ENCODE measurements at regions not wholly inside any gene's neighbourhood (a gene's known extent, or its start where the extent isn't known, plus 50 kb on each side); places are given as distances from the start of the nearest gene placed in this dataset.

DNA sequence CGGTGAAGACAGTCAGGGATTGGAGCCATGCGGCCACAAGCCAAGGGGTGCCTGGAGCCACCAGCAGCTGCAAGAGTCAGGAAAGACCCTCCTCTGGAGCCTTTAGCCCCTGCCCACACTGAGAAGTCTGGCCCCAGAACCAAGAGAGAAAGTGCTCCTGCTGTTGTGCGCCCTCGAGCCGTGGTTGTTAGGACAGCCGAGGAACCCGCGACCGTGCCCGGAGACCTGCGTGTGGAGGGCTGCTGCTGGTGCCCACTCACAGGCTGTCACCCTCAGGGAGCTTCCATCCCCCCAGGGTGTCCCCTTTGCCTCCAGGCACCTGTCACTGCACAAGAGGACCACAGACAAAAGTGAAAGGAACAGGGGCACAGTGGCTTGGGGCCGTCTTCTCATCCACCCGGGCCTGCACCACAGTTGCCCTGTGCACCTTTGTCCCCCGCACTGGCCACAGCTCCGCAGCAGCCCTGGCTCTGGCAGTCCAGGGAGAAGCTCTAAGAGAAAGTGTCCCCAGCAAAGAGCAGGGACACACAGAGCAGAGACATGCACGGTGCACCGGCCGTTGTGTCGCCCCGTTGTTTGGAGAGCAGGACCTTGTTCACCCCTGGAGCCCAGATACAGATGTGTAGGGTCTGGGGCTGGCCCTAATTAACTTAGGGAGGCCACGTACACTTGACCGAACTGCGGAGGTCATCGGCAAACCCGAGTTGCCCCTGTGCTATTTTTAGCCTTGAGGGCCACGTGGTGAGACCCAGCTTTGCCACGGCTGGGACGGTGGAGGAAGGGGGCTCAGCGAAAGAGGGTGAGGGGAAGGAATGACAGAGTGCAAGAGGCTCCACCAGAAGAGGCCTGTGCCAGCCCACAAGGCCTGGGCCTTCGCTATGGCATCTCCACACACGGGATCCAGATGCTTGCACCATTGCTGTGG is 329.2 kb downstream of the C16orf95 start:
- no peak for DNase-seq

DNA sequence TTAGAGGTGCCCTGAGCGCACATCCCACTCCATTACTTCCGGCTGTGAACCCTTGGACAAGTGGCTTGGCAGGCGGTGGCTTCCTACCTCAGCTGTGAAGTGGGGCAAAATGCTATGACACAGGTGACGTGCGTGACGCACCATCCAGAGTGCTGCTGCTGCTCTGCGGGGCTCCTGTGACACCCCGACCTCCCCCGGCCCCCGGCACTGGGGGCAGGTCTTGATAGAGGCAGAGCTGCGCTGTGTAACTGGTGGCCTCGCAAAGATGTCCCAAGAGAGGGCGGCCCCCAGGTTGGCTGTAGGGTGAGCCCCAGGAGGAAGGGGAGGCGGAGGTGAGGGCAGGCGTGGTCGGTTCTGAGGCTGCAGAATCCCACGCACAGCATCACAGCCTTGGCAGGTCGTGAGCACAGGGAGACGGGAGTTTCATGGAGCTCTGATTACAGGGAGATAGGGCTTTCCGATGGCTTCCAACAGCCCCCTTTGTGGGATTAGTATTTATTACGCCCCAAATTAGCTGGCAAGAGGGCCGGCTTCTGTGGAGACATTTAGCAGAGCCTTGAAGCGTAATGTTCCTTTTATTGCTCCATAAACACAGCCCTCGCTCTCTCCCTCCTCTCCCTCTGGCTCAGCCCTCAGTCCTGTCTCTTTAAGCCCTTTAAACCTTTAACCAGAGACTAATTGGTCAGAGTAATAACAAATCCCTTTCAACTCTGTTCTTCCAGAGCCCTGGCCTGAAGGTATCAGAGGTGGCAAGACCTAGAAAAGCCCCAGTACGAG is 328.1 kb downstream of the C16orf95 start:
- no peak for DNase-seq

DNA sequence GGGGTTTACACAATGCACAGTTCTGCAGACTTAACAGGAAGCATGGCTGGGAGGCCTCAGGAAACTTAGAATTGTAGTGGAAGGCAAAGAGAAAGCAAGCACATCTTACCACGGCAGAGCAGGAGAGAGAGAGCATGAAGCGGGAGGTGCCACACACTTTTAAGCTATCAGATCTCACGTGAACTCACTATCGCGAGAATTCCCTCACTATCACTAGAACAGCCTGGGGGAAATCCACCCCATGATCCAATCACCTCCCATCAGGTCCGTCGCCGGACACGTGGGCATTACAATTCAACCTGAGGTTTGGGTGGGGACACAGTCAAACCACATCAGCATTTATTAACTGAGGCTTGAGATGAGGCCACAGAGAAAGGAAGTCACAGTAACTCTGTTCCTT is 326.7 kb downstream of the C16orf95 start:
- no peak for DNase-seq

DNA sequence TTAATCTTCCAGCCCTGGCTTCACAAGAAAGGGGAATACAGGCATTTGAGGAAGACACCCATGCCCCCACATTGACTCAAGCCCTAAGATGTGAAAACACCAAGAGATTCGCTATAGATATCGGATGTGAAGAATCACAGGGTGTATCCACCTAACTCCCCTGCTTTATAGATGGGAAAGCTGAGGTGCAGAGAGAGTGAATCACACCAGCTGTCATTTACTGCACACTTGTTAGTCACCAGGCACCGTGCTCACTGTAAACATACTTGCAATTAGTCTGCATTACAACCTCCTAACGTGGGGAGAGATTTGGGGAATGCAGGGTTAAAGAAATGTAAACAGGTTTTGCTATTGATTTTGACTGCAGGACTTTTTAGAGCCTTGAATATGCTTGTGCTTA is 325.5 kb downstream of the C16orf95 start:
- no peak for DNase-seq

DNA sequence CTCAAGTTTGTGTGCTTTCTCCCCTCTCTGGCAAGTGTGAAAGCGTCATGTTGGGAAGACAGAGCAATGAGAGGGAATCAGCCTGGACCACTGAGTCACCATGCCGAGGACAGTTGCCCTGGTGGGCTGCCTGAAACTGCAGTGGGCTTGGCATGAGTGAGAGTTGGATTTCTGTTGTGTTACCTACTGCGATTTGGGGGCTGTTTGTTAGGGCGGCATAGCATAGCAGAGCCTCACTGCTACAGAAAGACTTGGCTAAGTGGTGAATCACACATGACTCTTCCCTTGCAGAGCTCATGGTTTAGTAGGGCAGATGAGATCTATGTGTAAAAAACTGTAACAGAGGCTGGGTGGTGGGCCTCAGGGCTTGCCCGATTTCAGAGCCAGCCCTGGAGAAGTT is 324.6 kb downstream of the C16orf95 start:
- DNase-seq = no peak

DNA sequence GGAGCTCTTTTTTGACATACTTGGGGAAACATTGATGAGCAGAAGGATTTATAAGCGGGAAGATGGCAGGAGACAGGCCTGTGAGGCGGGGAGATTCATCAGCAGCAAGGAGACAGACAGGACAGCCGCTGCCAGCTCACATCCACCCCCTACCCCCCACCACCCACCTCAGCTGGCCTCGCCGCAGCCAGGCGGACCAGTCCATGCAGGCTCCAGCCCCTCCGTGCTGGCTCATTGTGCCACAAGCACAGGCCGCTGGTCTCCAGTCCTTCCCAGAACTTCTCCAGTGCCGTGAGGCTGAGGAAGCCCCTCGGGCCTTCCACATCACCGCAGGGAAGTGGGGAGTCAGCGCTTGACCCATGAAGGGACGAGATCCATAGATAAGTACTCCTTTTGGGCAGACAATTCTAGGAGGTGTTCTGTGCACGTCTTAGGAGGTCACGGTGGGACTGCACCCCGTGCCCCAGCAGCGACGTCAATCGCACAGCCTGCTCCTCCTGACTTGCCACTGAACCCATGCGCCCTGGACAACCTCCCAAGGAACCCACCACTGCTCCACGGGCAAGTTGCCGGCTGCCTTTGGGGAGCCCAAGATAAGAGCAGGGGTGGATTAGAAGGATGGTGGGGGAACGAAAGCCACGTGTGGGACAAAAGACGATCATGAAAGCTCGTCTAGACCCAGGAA is 323.6 kb downstream of the C16orf95 start:
- no peak for DNase-seq

DNA sequence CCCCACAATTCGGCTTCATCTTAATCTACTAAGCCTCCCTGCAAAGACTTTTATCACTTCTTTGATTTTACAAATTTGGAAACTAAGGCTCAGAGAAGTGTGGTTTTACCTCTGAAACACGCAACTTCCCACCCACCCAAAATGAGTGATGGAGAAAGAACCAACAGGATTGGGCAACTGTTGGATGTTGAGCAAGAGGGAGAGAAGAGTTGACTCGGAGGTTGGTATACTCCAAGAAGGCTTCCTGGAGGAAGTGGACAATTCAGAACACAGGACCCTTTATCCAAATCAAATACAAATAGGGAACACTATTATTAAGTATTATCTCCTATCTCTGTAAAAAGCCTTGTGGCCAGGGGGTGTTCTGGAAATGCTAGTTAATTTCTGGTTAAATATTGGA is 323.0 kb downstream of the C16orf95 start:
- no peak for DNase-seq

GRCh38 chr16:86994651-86995171 is 322.5 kb downstream of the C16orf95 start:
- peak; percentile 57 for DNase-seq

- DNase-seq = no peak
Observed at GRCh38 chr16:86995456-86995855, 321.7 kb downstream of the C16orf95 start.

DNA sequence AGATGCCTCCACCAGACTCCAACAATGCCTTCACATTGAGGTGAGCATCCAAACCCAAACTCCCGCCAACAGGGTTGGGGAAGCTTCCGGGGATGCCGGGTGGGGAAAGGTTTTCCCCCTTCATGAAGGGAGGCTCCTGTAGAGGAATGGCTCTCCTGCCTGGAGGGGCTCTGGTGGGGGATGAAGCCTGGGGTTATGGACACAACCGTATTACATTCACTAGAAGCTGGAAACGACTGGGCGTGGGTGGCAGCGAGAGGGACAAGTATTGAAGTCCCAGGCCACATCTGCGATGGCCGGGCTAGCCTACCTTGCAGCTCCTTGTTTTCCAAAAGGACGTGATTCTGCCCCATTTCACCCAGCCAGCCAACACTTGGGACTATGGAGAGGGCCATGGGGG is 321.1 kb downstream of the C16orf95 start:
- no peak for DNase-seq

DNA sequence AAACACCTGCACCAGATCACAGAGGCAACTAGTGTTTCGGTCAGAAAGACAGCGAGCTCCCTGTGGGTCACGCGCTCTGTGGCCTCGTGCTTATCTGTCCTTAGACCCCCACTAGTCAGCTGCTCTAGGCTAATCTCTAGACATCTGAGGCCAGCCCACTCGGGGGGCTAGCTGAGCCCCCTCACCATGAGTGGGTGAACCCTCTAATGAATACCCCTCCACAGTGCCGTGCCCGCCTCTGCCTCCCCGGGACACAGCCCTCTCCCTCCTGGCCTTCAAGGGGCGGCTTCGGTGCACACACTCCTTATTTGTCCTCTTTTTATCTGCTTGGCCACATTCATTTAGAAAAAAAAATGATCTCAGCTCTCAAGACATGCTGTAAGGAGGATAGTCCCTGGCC is 320.1 kb downstream of the C16orf95 start:
- DNase-seq = no peak

DNA sequence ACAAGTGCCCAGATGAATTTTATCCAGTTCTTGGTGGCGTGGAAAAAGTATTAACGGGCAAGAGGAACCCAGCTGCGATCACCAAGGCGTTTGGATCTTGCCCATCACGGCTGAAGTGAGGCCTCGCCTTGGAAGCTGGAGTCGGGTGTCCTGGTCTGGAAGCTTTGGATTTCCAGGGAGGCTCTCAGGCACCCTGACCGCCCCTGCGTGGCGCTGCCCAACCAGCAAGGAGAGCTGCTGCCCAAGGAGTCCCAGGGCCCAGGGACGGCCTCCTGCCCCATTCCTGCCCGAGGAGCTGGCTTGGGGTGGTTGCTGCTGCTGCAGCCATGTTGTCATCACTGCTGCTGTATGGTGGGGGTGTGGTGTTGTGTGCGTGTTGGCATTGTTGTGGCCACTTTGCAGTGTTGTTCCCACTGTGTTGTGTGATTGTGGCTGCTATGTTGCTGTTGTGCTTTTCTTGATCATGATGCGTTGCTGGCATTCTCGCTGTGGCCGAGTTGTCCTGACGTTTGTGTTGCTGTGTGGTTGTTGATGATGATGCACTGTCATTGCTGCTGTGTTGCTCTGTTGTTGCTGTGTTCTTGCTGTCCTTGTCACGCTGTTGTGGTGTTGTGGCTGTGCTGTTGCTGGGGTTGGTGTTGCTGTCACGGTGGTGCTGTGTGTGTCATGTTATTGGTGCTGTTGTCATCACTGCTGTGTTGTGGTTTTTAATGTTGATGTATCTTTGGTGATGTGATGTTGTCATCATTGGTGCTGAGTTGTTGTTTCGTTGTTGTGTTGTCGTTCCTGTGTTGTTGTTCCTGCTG is 318.8 kb downstream of the C16orf95 start:
- no peak for DNase-seq

- no peak for DNase-seq
Observed at GRCh38 chr16:87000001-87000400, 317.2 kb downstream of the C16orf95 start.

DNA sequence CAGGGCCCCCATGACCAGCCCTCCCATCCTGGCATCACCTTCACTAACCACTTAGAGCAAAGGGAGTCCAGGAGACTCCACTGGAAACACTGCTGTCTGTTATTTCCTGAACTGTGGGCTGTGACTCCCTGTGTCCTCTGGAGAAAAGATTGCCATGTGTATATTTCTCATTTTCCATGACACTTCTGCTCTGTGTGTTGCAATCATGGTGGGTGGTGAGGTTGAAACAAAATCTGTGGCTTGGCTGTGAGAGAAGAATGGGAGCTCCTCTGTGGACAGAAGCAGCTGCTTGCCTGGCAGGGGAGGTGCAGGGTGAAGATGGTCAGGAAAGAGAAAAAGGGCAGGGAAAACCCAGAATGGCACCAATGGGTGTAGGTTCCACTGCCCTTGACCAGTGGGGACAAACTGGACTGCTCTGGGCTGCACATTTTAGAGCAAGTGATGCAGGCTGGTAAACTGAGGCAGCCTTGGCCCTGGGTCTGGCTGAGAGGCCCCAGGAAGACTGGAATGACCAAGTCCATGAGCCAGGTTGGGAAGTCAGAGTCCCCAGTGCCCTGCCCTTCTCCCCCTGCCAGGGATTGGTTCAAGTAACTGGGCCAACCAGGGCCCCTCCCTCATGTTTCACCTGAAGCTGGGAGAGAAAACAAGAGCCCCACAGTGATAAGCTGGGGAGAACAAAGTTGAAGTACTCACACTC is 314.3 kb downstream of the C16orf95 start:
- no peak for DNase-seq

GRCh38 chr16:87003414-87003755 is 313.8 kb downstream of the C16orf95 start:
- DNase-seq = no peak

GRCh38 chr16:87006021-87006420 is 311.2 kb downstream of the C16orf95 start:
- no peak for DNase-seq

DNA sequence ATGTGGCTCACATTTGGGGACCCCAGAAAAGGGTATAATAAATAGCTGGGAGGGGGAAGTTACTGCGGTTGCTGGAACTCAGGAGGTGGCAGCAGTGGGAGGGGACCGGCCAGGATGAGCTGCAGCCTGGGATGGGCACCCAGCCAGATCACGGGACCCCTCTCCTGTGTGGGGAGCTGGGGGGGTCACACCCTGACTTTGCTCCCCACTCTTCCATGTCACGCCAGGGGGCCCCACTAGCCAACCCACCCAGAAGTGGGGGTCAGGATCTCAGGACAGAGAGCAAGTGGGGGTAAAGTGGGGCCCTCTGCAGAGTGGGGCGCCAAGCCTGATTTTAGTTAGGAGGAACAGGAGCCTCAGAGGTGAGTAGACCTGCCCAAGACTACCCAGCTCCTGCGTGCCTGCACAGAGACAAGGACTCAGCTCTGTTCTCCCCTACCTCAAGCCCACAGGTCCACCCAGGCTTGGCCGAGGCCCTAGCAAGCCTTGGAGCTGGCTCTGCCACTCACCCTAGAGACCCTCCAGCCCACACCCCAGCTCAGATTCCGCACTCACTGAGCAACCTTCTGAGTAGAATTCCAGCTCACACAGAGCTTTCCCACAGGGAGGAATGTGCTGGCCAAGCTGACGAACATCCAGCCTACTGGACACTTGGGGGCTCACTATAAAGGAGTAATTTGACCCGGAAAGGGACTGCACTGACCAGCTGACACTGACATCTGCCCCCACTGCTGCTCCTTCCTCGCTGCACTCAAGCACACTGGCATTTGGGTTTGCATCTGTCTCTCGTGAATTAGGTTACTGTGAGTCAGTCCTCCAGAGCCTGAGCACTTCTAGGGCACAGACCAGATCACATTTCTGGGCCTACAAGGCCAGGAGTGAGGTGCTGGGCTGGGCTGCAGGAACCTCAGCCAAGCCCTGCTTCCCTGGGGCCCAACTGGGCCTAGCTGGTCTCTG is 310.1 kb downstream of the C16orf95 start:
- no peak for DNase-seq

GRCh38 chr16:87007907-87008306 is 309.3 kb downstream of the C16orf95 start:
- no peak for DNase-seq

DNA sequence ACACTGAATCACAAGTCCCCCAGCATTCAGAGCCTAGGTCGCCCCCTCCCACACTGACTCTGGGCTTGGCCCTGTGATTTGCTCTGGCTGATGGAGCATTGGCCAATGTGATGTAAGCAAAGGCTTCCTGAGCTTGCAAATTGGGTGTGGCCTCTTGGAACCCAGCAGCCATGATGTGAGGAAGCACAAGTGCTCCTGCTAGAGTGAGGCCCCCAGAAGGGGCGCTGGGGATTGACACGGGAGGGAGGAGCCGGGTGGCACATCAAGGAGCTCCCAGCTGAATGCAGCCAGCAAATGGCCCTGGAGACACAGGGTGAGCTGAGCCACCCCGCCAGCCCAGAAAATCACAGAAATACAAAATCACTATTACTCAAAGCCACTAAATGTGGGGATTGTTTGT is 308.5 kb downstream of the C16orf95 start:
- DNase-seq = no peak

All from amniotic stem cell (primary cell).